SK-N-MC (cell line): ENCODE measurements at regions not wholly inside any gene's neighbourhood (a gene's known extent, or its start where the extent isn't known, plus 50 kb on each side); places are given as distances from the start of the nearest gene placed in this dataset.

Source experiments
- EZH2 ChIP-seq: fragments of 200-600 bp; sonication (generic); IDR thresholded peaks from one replicate; pipeline ENCODE4 v1.6.1; 2017; ENCODE audit warnings: antibody characterized with exemption
- FOXP2 ChIP-seq: optimal IDR thresholded peaks from 2 replicates; pipeline ENCODE3; 2011; ENCODE audit warnings: mild to moderate bottlenecking, moderate library complexity; ENCODE audit not compliant: insufficient read depth; ENCODE audit errors: extremely low read length, control extremely low read depth
- POLR2AphosphoS5 ChIP-seq: IDR thresholded peaks from 2 replicates; pipeline ENCODE4 v1.6.1; 2012; ENCODE audit warnings: mild to moderate bottlenecking, low read depth, low read length, borderline replicate concordance

DNA sequence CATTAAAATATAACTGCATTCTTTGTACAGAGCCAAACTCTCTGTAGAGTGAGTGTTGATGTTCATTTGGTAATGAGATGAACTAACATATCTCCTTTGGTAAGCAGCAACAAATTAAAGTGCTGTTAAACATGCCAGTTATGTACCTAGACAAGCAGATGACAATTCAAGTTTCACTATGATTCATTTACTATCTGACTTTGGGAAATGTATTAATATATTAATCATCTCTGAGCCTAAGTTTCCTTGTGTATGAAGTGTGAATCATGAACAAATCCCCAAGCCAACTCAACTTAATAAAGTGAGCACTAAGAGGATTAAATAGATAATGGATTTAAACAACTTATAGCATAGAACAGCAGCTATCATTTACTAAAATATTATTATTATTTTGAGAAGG is 1044.2 kb downstream of the GLUD2 start:
- no peak for TF ChIP-seq POLR2AphosphoS5
- TF ChIP-seq EZH2, result no peak
- no peak for TF ChIP-seq FOXP2
